HL-60 (cell line): ENCODE measurements at regions not wholly inside any gene's neighbourhood (a gene's known extent, or its start where the extent isn't known, plus 50 kb on each side); places are given as distances from the start of the nearest gene placed in this dataset.

ENCODE experiments used
- CTCF ChIP-seq: IDR thresholded peaks from one replicate; pipeline ENCODE4 v1.5.1; 2011; ENCODE audit warnings: low read length, control low read depth, inconsistent platforms; ENCODE audit not compliant: insufficient read depth
- POLR2AphosphoS5 ChIP-seq: IDR thresholded peaks from 2 replicates; pipeline ENCODE4 v1.6.1; 2012; ENCODE audit warnings: low read depth

DNA sequence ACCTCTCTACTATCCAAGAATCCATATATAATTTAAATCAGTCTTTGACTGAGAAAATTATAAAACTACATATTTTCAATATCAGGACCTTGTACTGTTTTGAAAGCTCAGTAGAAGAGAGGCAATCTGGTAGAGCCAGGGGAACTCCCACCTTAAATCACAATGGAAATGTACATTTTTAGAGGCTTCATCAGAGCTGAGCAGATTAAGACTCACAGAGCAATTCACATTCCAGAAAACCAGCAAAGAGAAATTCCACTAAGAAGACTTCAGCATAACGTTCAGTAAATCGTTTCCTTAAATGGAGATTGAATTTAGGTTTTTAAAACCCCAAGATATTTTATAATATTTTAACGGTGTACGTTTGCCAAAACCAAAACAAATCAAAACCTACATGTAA lies 227.8 kb upstream of the TRPM3 start:
- TF ChIP-seq CTCF (no peak), POLR2AphosphoS5 (no peak)
